T1000 (cell line): ENCODE measurements at regions not wholly inside any gene's neighbourhood (a gene's known extent, or its start where the extent isn't known, plus 50 kb on each side); places are given as distances from the start of the nearest gene placed in this dataset.
"Not testable (repeated sequence)": the region's sequence is repeated elsewhere in the genome, so short reads cannot be mapped to it uniquely, and the experiment has no call there.

ENCODE experiments used
- DNase-seq: peaks from one replicate; lab custom pipeline; 2025; ENCODE audit warnings: mixed read lengths; lab: John Stamatoyannopoulos, UW

- DNase-seq, result no peak
Observed at GRCh38 chr2:220556658-220557057, 929.2 kb downstream of the SLC4A3 start.

- no peak for DNase-seq
Observed at GRCh38 chr2:220560192-220560591, 932.8 kb downstream of the SLC4A3 start.

DNA sequence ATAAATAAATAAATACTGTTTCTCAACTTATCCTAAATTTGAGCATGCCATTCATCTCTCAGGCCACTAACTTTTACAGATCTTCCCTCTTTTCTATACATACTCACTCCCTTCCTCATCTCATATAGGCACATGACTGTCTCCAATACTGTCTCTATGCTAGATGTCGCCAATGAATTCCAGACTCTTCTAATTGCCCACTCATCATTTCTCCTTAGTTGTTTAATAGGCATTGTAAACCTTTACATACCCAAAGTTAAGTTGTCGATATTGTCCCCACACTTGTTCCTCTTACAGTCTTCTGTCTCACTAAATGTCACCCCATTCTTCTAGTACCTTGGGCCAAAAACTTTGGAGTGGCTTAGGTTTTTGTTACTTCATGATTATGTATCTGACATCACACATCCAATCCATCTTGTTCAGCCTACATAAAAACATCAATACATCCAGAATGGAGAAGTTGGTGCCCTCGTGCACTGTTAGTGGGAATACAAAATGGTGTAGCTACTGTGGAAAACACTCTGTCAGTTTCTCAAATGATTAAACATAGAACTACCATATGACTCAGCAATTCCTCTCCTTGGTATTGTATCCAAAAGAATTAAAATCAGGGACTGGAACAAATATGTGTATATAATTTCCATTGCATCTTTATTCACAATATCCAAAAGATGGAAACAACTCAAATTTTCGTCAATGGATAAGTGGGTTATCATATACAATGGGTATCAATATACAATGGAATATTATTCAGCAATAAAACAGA lies 935.1 kb downstream of the SLC4A3 start:
- DNase-seq, result no peak

DNA sequence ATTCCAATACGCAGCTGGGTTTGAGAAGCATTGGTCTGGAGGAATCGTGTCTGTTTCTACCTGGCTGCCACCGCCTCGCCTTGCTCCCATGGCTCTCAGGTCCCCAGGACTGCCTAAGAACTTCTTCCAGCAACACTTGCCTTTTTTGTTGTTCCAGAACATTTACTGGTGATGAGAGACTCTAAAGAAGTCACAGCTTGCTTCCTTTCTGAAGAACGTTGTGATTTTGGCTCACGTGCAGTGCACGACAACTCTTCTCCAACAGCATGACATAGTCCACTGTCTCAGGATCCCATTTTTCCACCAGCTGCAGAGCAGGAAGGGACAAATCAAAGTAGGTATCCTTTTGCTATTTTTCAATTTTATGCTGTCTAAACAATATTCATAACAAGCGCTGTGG lies 940.9 kb downstream of the SLC4A3 start:
- no peak for DNase-seq

GRCh38 chr2:220569112-220569897 lies 941.9 kb downstream of the SLC4A3 start:
- no peak for DNase-seq

GRCh38 chr2:220572385-220572784 lies 945.0 kb downstream of the SLC4A3 start:
- DNase-seq, result no peak

DNA sequence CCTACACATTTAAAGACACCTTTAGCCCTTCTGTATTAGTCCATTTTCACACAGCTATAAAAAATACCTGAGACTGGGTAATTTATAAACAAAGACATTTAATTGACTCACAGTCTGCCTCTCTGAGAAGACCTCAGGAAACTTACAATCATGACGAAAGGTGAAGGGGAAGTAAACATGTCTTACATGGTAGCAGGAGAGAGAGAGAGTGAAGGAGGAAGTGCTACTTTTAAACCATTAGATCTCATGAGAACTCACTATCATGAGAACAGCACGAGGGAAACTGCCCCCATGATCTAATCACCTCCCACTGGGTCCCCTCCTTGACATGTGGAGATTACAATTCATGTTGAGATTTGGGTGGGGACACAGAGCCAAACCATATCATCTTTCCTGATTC lies 946.6 kb downstream of the SLC4A3 start:
- DNase-seq, result no peak

- DNase-seq, result no peak
Observed at GRCh38 chr2:220575963-220576362, 948.5 kb downstream of the SLC4A3 start.

DNA sequence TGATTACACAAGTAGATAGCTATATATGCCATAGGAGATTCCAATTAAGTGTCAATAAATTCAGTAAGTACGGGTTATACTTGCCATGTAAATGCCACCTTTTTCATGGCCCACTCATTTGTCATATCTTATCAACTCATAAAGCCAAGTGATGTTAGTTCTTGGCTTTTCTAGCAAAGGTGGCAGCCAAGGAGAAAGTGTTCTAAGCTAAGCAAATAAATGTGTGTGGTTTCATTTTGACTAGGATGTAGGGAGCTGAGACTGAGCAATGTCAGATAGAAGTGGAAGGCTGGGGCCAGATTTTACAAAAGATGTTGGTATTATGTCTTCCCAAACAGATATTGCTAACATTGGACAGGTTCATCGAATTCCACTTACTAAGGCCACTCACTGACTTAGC lies 952.0 kb downstream of the SLC4A3 start:
- DNase-seq, result no peak

DNA sequence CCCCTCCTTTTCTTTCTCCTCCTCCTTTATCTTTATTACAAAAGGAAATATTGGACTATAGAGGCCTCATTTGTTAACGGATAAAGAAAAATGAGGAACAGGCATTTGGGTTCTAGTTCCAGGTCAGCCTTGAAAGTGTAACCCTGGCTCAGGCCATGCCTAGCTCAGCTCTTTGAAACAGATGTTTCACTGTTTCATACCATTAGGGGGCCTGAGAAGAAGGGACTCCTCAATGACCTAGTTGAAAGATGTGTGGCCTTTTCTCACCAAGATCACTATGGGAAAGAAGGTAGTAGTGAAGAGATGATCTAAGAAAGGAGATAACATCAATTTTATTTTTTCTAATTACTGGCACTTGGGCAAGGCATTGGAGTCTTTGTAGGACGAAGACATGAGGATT lies 952.7 kb downstream of the SLC4A3 start:
- no peak for DNase-seq

- DNase-seq, result no peak
Observed at GRCh38 chr2:220583725-220584124, 956.3 kb downstream of the SLC4A3 start.

GRCh38 chr2:220585241-220585640 lies 957.8 kb downstream of the SLC4A3 start:
- DNase-seq, result no peak

- DNase-seq, result no peak
Observed at GRCh38 chr2:220586980-220587530, 959.6 kb downstream of the SLC4A3 start.

GRCh38 chr2:220588148-220588547 lies 960.7 kb downstream of the SLC4A3 start:
- DNase-seq, result no peak

GRCh38 chr2:220590476-220590875 lies 963.0 kb downstream of the SLC4A3 start:
- no peak for DNase-seq

DNA sequence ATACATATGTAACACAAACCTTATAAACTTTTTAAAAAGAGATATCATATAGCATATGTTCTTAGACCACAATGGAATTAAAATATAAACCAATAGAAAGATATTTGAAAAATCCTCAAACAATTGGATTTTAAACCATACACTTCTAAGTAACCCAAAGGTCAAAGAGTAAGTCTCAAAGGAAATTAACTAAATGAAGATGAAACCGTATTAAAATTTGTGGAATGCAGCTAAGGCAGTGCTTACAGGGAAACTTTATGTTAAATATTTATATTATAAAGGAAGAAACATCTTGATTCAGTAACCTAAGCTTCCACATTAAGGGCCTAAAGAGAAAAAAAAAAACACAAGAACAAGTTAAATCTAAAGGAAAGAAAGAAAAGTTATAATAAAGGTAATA lies 966.1 kb downstream of the SLC4A3 start:
- no peak for DNase-seq

DNA sequence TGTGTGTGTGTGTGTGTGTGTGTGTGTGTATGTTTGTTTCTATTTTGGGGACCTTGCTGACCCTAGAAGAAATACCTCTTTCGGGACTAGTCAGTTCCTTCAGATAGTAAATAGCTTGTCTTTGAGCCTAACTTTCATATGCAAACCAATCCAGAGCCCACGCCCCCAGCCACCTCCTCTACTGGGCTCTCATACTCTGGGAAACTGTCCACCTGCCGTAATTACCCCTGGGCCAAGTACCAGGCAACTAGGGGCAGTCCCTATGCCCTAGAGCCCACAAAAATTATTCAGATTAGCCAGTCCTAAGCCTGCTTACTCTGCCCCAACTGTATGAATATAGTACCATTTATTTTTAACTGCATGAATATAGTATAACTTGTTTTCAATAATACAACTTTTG lies 970.4 kb downstream of the EPHA4 start:
- no peak for DNase-seq

GRCh38 chr2:220613004-220613403 lies 959.1 kb downstream of the EPHA4 start:
- not testable (repeated sequence) for DNase-seq

DNA sequence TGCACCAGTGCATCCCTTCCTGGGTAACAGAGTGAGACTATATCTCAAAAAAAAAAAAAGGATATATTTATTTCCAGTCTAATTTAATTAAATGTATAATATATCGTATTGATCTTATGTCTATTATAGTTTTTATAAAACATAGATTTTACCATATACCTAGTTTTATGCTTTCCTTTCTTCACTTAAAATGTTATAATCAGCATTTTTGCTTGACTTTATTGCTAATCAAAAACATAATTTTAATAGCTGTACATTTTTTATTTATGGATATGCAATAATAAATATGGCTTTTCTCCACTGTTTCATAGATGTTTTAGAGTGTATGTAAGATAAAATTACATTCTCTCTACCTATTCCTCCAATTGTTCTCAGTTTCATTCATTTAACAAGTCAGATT lies 958.0 kb downstream of the EPHA4 start:
- DNase-seq, result no peak

DNA sequence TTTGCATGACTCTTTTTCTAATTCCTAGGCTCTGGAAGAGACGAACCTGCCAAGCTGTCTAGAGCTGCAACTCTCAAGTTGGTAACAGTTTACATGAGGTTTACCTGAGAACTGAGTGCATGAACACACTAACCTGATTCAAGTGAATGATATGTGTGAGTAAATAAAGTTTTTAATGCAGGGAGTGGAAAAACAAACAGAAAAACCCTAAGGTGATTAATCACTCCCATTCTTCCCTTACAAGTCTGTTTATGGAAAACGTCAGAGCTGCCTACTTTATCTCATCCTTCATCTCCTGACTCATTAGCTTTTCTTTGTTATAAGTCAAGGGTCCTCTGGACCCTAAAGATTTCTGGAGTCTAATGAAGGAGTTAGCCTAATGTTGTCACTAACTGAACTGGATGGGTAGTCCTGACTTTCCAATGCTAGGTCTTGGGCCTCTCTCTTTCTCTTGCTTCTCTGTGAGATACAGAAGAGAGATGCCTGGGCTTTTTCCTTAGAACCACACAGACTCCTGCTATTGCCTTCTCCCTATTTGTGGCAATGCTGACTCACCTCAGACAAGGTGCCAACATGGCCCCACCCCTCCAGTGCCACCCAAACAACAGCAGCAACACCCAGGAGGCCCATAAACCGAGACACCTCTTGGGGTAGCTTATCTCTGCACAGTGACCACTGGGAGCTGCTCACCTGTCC lies 952.4 kb downstream of the EPHA4 start:
- no peak for DNase-seq

GRCh38 chr2:220626603-220627002 lies 945.5 kb downstream of the EPHA4 start:
- no peak for DNase-seq

DNA sequence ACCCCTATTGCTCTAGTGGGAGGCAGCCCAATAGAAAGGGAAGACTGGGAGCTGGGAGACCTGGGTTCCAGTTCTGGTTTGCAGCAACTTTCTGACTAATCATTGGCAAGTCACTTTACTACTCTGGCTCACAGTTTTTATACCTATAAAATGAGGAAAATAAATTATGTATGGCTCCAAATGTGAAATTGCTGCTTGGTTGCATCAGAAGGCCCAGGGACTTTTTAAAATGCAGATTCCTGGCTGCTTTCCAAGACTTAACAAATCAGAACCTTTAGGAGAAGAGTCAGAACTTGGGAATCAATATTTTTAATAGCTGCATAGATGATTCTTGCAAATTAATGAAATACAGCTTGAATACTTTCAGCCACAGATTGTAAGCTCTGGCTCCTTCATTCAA lies 943.9 kb downstream of the EPHA4 start:
- DNase-seq, result no peak

GRCh38 chr2:220641137-220641536 lies 931.0 kb downstream of the EPHA4 start:
- DNase-seq, result no peak
